HG03139 (cell line): ENCODE measurements at regions not wholly inside any gene's neighbourhood (a gene's known extent, or its start where the extent isn't known, plus 50 kb on each side); places are given as distances from the start of the nearest gene placed in this dataset.
A peak's percentile ranks its signal among the peaks of the same experiment; 100 is the strongest.

Experiments
- ATAC-seq: cut with Tn5 transposase; IDR thresholded peaks from one replicate; pipeline ENCODE4 v1.9.1; 2021; ENCODE audit not compliant: unreplicated experiment

DNA sequence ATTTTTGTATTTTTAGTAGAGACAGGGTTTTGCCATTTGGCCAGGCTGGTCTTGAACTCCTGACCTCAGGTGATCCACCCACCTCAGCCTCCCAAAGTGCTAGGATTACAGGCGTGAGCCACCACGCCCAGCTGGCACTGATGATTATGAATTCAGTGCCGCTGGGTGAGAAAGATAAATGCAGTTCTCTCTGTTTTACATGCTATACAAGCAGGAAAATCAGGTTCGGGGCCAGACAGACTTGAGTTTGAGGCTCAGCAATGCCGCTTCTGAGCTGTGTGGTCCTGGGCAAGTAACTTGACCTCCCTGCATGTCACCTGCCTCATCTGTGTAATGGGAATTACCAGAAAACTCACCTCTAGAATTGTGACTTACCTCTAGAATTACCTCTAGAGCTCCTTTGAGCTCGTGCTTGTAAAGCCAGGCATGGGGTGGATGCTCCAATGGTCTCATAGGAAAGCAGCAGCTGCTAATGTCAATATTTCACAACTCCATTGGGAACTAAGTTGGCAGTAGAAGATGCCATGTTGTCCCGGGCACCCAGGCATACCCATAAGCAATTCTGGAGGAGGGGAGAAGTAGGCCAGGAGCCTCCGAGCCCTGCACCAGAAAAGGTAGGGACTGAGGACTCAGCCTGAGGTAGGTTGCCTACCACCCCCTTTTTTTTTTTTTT is 119.8 kb upstream of the SLC25A33 start:
- ATAC-seq, result no peak

DNA sequence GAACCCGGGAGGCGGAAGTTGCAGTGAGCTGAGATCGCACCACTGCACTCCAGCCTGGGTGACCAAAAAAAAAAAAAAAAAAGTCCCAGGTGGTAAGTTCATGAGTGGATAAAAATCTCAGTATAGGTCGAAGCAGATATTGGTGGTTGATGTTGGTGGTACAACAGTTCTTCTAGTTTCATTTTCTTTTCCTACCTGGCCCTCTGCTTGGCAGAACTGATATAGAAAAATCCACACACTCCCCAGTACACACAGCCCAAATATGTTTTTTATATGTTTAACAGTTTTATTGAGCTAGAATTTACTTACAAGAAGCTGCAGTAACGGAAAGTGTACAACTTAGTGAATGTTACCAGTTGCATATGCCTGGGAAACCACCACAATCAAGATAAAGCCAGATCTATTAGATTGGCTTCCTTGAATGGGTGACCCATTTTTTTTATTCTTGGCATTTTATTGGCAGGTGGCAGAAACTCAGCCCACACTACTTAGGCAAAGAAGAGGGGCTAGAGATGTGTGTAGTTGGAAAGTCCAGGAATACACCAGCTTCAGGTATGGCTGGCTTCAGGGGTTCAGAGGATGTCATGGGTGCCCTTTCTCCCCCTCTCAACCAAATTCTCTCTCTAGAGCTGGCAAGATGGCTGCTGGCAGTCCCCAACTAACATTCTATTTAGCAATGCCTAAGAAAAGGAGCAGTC is 118.3 kb upstream of the SLC25A33 start:
- no peak for ATAC-seq

DNA sequence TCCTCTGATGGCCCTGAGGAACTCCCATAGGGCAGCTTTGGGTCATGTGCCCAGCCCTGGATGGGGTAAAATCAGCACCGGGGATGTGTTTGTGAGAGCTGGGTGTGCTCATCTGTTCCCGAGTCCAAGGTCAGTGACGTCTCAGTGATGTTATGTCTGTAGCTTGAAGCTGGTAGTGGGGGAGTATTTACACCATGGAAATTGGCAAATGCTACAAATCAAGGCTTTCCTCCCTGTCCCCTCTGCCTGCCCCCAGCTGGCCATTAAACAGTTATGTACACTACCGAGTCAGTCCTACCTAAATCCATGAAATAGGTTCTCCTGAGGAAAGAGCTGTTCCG is 117.8 kb upstream of the SLC25A33 start:
- ATAC-seq, result no peak

DNA sequence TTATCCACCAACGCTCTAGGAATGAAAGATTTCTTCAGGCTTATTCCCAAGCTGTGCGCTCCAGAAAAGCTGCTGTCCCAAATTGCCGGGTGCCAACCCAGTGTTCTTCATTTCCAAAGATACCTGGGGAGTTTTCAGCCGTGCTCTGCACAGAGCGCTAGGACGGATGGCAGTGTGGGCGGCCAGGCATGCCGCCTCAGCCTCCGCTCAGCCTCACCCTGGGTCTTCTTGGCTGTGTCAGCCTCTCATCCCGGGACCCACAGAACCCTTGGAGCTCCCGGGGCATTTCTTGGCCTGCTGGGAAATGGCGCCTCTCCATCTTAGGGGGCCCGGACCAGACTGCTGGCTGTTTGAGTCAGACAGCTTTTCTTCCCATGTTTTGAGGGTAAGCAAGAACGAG is 116.9 kb upstream of the SLC25A33 start:
- no peak for ATAC-seq

DNA sequence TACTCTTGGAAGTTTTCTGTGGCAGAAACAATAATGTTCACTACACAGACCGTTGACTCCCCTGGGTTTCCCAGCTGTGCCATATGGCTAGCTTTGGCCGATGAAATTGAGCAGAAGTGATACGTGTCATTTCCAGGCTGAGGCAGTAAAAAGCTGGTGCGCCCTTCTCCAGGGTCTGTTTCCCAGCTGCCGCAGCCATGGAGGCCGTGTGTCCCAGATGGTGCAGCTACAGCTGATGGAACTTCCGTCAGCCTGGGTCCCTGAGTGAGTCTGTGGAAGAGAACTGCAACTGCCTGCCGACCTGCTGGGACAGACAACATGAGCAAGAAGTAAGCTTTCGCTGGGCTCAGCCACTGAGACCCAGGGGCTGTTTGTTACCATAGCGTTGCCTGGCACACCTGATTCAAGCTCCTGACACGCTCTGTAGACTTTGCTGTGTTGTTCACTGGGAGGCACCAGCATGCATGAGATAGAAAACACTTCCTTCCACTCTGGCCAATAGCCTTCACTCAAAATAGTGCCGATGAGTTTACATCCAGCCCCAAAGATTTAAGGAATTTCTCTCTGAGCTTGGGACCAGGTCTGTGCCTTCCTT is 116.3 kb upstream of the SLC25A33 start:
- no peak for ATAC-seq

DNA sequence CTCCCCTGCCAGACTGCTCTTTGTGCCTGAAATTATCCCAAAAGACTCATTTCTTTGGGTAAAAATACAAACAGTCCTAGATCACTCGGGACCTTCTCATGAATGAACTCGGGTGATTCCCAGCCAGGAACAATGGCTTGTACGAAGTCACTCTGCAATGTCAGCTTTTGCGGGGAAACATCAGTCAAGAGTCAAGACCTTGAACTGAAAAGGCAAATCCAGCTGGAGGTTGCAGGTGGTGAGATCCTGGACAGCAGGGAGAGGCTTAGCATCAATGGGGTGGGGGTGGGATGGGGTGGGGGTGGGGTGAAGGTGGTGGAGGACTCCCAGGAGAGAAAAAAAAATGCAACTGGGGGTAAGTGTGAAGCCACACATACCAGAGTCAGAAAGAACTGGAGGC is 115.0 kb upstream of the SLC25A33 start:
- ATAC-seq, result no peak

DNA sequence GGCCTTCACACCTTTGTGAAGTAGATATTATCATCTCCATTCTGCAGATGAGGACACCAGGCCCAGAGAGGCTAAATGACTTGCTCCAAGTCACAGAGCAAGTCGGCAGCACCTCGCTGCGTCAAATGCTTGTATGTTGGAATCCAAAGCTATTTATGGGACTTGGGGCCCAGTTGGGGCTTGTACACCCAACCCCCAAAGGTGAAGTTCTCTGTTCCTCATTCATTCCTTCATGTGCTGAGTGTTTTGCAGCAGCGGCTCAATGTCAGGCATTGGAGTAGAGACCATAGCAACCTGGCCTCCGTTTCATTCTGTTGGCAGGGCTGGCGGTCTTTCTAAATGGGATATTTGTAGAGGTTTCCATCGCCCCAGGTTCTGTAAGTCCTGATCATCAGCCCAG is 113.4 kb upstream of the SLC25A33 start:
- no peak for ATAC-seq

DNA sequence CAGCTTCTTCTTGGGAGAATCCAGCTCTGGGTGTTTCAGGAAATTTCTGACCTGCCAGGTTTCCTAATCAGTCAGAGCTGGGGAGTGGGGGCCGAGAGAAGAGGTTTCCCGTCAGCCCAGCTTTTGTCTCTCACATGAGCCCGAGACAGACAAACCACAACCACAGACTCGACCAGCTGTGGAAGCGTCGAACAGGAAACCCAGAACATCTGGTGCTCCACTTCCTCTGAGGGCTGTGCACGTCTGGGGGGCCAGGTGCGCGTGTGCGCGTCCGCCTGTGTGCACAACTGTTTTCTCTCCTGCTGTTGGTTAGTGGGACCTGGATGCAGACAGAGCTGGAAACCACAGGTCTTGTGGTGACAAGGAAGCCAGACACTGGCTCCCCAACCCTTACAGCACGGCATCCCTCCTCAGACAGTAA is 113.0 kb upstream of the SLC25A33 start:
- peak; percentile 67 for ATAC-seq

DNA sequence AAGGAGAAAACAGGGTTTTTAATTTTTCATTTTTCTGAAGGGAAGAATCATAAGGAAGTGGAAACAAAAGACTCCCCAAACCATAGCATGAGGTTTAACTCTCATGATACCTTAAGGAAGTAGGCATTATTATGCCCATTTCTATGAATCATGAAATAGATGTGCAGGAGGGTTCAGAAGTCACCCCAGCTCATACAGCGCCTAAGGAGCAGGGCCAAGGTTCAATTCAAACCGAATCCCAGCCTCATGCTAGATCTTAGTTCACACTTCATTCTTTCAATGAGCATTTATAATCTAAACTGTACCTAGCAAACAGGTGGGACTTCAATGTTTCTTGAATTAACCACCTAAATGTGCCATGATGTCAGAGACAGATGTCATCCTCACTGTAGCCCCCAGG is 111.9 kb upstream of the SLC25A33 start:
- no peak for ATAC-seq

DNA sequence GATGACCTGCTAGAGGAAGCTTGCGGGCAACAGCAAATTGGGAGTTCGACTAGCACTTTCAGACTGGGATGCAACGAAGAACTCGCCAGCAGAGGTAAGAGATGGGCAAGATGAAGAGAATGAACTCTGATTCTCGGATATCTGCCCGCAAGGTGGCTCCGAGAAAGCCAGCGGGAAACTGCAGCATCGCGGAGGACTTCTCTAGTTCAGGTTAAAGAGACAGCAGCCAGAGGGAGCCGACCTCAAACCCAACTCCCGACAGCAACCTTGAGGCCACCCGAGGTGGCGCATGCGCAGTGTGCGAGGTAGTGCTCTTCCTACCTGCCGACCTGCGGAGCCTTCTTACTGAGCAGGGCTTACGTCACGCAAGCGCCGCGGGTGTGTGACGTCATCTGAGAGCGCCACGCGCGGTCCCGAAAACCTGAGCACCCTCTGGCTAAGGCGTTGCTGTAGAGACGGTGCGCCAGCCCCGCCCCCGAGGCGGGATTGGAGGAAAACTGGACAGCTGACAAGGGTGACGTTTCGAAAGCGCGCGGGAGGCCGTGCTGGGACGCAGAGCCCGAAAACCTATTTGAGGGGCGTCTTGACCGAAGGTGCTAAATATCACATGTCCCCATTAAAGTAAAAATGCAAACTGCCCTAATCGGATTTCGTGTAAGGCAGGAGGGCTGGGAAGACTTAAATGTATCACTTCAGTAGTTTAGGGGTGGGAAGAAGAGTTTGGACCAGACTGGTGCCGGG is 110.5 kb upstream of the SLC25A33 start:
- peak; percentile 65 for ATAC-seq

DNA sequence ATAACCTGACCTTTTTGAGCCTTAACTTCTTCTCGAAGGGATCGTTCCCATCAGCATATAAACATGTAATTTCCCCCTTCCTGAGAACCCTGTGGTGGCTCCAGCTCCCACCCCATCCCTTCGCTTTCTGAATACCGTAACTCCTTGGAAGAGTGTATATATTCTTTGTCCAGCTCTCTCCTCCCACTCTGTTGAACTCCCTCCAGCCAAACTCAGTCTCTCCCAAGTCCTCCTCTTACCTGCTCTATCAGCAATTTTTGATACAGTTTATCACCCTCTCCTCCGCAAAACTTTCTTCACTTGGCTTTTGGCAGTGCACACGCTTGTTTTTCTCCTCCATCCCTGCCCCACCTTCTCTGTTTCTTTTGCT is 109.9 kb upstream of the SLC25A33 start:
- no peak for ATAC-seq

DNA sequence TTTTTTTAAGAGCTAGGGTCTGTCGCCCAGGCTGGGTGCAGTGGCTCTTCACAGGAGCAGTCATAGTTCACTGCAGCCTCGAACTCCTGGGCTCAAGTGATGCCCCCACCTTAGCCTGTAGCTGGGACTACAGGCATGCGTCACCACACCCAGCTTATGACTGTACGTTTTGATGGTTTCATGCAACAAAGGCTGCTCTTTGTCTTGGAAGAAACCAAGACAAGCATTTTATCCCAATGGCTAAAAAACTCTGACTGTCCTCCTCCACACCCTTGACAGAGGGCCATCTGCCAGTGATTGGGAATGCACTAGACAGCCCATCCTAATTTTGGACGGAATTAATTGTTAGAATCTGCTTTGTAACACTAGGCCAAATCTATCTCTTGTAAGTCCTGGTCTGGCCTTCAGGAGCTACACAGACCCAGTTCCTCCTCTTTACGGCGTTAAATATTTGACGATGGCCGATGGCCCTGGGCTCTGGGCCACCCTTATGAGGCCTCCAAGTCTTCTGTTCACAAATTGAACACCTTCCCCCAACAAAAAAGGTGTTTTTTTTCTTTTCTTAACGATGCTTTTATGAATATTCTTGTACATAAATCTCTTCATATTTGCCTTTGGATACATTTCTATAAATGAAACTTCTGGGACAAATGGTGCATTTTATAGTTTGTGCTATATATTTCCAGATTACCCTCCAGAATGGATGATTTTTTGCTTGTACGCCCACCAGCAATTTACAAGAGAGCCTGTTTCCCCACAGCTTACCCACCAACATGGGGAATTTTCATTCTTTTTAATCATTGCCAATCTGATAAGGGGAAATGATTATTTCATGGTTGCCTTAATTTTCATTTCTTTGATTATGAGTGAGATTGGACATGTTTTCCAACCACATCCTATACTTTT is 104.8 kb upstream of the SLC25A33 start:
- ATAC-seq, result no peak

DNA sequence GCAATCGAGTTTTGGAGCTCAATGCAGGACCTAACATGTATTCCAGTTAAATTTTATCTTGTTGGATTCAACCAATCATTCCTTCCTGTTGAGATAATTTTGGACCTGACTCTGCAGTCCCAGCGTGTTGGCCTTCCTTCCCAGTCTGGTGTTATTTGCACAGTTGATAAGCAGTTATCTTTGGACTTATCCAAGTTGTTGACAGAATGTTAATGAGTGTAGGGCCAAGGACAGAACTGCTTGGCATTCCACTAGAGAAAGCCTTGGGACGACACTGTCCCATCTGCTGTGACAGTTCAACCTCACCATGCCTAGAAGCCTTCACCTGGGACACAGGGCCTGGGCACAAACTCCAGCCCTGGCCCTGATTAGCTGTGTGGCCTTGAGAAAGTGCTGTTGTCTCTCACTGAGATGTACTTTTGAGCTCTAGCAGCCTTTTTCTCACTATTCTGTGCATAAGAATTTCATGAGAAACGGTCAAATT is 104.1 kb upstream of the SLC25A33 start:
- no peak for ATAC-seq

DNA sequence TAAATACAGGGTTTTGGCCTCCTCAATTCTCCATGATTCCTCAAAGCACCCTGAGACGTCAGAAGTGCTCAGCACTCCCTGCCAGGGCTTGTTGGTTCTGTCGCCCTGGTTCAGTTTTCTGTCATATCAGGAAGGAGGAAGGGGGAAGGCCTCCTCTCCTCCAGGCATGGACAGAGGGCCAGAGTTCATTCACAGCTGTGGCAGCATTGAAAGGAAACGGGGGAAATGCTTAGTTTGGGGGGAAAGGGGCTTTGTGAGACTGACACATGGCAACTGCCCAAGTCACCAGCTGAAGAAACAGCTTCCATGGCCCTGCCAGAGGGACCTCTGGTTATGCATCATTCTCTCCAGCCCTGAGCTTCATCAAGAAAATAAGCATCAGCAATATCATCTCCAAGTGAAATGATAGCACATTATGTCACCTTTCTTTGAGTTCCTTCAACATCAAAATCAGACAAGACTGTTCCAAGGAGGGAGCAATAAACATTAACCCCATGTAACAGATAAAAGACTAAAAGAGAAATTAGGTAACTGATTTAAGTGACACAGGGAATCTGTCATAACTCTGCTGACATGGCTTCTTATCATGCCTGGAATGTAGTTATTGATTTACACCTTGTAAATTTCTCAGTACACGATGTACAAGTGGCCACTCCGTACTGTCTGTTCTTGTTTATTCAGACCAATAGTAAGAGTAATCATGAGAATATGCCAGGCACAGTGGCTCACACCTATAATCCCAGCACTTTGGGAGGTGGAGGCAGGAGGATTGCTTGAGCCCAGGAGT is 103.2 kb upstream of the SLC25A33 start:
- ATAC-seq, result no peak

DNA sequence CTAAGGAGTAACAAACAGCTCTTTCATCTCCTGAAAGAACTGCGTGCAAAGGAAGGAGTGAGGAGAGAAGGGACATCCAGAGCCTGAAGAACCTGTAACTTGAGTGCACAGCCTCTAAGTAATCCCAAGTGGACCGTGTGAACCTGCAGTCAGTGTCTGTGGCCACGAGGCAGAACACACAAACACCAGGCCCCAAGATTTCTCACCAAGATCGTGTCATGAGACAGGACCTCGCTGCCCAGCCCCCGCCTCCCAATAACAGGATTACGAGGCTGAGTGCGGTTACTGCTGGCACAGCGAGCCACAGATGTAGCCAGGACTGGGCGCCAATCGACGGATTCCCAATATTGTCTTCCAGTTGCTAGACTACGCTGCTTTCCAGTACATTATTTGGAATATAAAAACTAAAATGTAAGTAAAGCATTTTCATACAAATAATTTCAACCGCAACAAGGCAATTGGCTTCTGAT is 101.3 kb upstream of the SLC25A33 start:
- no peak for ATAC-seq

DNA sequence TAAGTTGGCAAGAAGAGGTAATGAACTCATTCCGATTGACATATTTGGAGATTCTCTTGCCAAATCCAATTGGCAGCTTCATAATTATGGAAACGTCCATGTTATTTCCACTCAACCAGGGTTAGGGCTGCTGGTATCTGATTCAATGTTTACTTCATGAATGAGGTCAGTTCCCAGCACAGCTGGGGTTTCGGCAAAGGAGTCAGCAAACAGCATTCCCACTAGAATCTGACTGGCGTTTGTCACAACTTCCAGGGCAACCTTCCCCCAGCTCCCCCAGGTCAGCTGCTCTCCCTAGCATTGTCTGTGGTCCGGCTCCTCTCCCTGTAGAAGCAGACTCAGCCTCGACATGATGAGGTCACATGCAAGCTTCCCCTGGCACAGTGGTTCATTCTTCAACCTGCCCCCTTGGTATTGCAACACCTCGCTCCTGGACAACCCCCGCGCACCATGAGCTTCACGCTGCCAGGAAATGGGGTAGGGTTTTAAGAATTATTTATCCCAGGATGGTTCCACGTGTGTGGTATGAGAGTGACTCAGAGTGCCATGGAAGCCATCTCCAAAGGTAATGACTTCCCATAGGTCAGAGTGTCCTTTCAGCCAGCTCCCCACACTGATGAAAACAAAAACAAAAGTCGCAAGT is 100.7 kb upstream of the SLC25A33 start:
- no peak for ATAC-seq

DNA sequence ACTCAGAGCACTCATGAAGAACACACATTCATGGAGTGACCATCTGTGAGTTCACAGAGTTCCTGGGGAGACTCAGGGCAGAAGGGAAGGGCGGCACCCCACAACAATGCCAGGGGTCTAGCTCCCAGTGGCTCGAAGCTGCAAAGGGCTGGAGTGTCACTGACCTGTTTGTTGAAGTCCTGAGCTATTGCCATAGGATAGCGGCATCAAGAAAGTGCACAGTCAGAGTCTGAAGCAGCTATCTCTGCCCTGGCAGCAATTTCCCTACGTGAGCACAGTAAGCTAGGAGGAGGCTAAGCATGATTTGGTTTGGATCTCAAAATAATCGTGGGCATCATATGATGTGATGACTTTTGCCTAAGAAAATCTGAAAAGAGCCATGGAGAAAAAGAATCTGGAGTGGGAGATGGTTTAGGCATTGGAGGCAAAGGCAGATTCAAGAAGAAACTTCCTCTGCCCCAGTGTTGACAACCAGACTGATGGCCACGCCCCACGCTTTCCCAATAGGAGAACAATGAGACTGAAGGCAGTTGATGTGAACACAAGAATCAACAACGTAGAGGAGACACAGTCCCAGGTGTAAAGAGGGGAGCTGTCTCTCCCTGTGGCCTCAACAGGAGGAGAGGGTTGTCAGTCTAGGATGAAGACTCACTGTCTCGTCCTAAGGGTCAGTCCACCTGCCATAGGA is 100.0 kb upstream of the SLC25A33 start:
- ATAC-seq, result no peak

DNA sequence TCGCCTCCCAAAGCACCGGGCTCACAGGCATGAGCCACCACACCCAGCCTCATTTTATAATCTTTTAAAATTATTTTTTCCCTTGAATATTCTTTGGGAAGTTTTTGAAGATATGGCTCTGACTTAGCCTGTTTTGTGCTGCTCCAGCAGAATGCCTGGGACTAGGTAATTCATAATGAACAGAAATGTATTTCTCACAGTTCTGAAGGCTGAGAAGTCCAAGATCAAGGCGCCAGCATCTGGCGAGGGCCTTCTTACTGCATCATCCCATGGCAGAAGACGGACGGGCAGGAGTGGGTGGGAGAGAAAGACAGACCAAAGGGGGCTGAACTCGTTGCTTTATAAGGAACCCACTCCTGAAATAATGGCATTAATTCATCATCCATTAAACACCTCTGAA is 99.0 kb upstream of the SLC25A33 start:
- no peak for ATAC-seq

DNA sequence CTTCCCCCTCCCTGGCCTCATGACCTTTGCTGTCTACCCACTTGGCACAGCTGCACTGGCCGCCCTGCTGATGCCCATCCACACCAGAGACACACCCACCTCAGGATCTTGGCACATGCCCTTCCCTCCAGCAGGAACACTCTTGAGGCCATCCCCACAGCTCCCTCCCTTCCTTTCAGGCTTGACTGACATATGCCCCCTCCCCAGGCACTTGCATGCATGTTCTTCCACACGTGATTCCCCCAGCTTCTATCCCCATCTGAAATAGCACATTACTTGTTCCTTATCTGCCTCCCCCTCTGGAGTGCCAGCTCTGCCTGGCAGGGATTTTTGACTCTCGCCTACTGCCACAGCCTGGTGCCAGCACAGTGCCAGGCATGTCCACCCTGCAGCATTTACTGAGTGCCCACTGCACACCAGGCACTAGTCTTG is 98.5 kb upstream of the SLC25A33 start:
- ATAC-seq, result no peak
